GM21737 (cell line): ENCODE measurements at regions not wholly inside any gene's neighbourhood (a gene's known extent, or its start where the extent isn't known, plus 50 kb on each side); places are given as distances from the start of the nearest gene placed in this dataset.
"Not testable (repeated sequence)": the region's sequence is repeated elsewhere in the genome, so short reads cannot be mapped to it uniquely, and the experiment has no call there.

Experiments
- ATAC-seq: cut with Tn5 transposase; IDR thresholded peaks from one replicate; pipeline ENCODE4 v1.9.1; 2021; ENCODE audit warnings: mild to moderate bottlenecking, moderate library complexity; ENCODE audit not compliant: unreplicated experiment

GRCh38 chr13:50129081-50129705 is 113.9 kb downstream of the KCNRG start:
- no peak for ATAC-seq

- no peak for ATAC-seq
These were observed 114.5 kb downstream of the KCNRG start for GRCh38 chr13:50129706-50130122.

GRCh38 chr13:50130123-50130946 is 115.1 kb downstream of the KCNRG start:
- no peak for ATAC-seq

GRCh38 chr13:50131920-50132903 is 117.0 kb downstream of the KCNRG start:
- ATAC-seq = no peak

GRCh38 chr13:50132904-50133357 is 117.7 kb downstream of the KCNRG start:
- no peak for ATAC-seq

GRCh38 chr13:50133358-50133953 is 118.2 kb downstream of the KCNRG start:
- no peak for ATAC-seq

GRCh38 chr13:50136226-50136625 is 121.0 kb downstream of the KCNRG start:
- ATAC-seq = no peak

- no peak for ATAC-seq
These were observed 121.4 kb downstream of the KCNRG start for GRCh38 chr13:50136678-50137077.

GRCh38 chr13:50139435-50139934 is 124.2 kb downstream of the KCNRG start:
- ATAC-seq = not testable (repeated sequence)

GRCh38 chr13:50140153-50140552 is 124.9 kb downstream of the KCNRG start:
- no peak for ATAC-seq

- no peak for ATAC-seq
These were observed 125.5 kb downstream of the KCNRG start for GRCh38 chr13:50140581-50141374.

- no peak for ATAC-seq
These were observed 126.2 kb downstream of the KCNRG start for GRCh38 chr13:50141375-50141975.

GRCh38 chr13:50144246-50145160 is 129.3 kb downstream of the KCNRG start:
- no peak for ATAC-seq

- no peak for ATAC-seq
These were observed 134.0 kb downstream of the KCNRG start for GRCh38 chr13:50149214-50149613.

- no peak for ATAC-seq
These were observed 134.7 kb downstream of the KCNRG start for GRCh38 chr13:50149932-50150331.

GRCh38 chr13:50152224-50152623 is 137.0 kb downstream of the KCNRG start:
- ATAC-seq = no peak

- ATAC-seq = no peak
These were observed 137.5 kb downstream of the KCNRG start for GRCh38 chr13:50152655-50153309.

- ATAC-seq = no peak
These were observed 138.2 kb downstream of the KCNRG start for GRCh38 chr13:50153401-50153800.
